OCI-LY7 (cell line): ENCODE measurements at regions not wholly inside any gene's neighbourhood (a gene's known extent, or its start where the extent isn't known, plus 50 kb on each side); places are given as distances from the start of the nearest gene placed in this dataset.

Experiments used
- EZH2phosphoT487 ChIP-seq: fragments of 200-600 bp; sonication (generic); IDR thresholded peaks from 2 replicates; pipeline ENCODE4 v1.6.1; 2018; ENCODE audit warnings: low read depth, borderline replicate concordance, mild to moderate bottlenecking, mixed run types, antibody characterized with exemption, low read length, moderate library complexity, mixed read lengths
- TF ChIP-seq, protein P1 (sequence below): fragments of 200-600 bp; sonication (generic); conservative IDR thresholded peaks from 2 replicates; pipeline ENCODE4 v1.5.1; 2014; ENCODE audit warnings: mild to moderate bottlenecking, antibody characterized with exemption, low read length, moderate library complexity, mixed read lengths

DNA sequence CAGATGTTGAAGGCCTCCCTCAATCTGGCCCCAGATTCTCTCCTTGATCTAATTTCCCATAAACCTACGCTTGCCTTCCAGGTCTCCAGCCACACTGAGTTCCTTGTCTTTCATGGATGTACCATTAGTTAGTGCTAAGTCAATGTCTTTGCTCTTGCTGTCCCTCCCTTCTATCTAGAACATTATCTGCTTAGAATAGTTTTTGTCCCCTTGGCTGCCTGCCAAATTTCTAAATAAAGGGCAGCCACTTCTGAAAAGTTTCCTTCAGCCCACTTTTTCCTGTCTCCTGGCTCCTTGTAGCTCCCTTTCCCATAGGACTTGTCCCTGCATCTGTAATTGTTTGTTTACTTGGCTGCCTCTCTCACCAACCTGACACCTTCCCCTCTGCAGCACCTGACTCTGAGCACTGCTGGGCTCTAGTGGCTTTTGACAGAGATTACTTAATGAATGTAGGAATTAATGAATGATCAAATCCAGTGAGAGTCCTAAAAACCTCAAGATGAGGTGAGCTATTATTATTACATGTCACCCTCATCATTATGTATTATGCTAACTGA lies 58.3 kb downstream of the CXCL12 start:
- TF ChIP-seq, protein P1, sequence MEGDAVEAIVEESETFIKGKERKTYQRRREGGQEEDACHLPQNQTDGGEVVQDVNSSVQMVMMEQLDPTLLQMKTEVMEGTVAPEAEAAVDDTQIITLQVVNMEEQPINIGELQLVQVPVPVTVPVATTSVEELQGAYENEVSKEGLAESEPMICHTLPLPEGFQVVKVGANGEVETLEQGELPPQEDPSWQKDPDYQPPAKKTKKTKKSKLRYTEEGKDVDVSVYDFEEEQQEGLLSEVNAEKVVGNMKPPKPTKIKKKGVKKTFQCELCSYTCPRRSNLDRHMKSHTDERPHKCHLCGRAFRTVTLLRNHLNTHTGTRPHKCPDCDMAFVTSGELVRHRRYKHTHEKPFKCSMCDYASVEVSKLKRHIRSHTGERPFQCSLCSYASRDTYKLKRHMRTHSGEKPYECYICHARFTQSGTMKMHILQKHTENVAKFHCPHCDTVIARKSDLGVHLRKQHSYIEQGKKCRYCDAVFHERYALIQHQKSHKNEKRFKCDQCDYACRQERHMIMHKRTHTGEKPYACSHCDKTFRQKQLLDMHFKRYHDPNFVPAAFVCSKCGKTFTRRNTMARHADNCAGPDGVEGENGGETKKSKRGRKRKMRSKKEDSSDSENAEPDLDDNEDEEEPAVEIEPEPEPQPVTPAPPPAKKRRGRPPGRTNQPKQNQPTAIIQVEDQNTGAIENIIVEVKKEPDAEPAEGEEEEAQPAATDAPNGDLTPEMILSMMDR: no peak
- TF ChIP-seq EZH2phosphoT487: no peak
